ENCODE measurements at regions not wholly inside any gene's neighbourhood (a gene's known extent, or its start where the extent isn't known, plus 50 kb on each side); places are given as distances from the start of the nearest gene placed in this dataset.
A peak's percentile ranks its signal among the peaks of the same experiment; 100 is the strongest.

DNA sequence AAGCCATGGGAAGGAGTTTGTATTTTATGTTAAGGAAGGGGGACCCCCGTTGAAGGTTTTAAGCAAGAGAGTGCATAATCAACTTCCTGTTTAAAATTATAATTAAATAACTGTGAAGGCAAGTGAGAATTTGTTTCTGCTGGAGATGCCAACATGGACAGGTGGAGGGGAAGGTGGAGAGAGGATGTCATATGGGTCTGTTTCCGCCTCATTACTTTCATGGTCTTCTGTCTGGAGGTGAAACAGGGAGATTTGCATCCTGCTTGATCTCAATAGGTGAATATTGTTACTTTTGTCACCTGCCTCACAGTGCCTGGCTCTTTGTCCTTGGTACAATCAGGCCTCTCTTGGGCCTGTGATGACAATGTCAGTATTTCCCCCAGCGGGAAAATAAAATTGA is 300.6 kb upstream of the LMCD1 start:
- no peak for DNase-seq (ENCODE audit: low spot score)

DNA sequence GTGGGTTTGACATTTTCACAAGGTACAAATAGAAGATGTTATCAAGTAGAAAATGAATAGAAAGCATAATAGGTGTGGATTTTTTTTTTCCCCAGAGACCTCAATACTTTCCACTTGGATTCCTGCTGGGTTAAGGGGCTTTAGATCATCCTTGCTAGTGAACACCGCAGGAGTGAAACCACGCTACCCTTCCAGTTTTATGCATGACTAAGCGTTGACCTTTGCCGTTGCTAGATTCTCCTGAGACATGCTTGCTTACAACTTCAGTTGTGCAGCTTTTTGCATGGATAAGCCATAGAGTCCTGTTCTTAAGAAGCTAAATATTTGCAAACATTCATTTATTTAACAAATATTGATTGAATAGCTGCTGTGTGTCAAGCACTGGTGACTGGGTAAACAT is 299.7 kb upstream of the LMCD1 start:
- DNase-seq (ENCODE audit: low spot score) = no peak

DNA sequence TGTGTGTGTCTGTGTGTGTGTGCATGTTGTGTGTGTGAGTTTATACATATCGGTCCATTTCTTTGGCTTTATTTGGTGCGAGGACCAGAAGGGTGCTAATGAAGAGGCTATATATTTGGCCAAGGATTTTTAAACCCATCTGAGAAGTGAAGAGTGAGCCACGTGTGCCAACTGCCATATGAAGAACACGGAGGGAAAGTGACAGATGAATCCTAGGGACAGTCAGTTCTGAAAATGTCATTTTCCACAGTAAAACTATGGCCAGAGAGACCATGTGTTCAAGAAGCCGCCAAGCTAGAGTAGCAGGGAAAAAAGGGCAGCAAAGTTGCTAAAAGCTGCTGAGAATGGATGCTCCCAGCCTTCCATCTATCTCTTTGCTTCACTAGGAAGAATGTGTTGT is 297.3 kb upstream of the LMCD1 start:
- no peak for DNase-seq (ENCODE audit: low spot score)

DNA sequence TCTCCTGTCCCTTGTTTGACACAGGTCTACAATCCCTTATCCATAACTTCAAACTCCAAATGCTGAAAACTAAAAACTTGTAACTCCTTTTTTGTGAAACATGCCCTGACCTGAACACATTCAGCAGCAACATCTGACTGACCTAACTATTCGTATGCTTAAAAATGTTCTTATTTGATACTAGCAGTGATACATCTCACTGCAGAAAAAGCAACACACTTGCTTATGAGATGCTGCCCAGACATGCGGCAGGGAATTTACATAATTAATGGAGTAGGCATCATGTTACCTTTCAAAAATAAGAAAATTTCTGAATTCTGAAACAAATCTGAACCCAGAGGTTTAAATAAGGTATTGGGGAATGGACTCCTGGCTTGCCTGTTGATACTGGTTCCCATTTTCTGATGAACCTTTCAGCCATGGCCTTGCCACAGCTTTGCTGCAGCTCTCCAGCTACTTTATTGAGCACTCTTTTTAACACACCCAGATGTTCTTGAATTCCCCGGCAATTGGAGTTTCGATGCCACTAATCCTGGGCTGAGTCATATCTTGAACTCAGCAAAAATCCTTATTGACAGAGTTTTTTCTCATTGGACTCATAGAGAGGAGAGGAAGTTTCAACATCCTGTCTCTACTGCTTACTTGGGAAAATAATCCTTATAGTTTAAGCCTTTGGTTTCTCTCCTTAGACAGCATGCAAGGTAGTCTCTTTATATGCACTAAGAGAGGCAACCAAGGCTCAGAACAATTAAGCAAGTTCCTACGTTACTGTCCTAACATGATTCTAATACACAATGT is 296.6 kb upstream of the LMCD1 start:
- no peak for DNase-seq (ENCODE audit: low spot score)

DNA sequence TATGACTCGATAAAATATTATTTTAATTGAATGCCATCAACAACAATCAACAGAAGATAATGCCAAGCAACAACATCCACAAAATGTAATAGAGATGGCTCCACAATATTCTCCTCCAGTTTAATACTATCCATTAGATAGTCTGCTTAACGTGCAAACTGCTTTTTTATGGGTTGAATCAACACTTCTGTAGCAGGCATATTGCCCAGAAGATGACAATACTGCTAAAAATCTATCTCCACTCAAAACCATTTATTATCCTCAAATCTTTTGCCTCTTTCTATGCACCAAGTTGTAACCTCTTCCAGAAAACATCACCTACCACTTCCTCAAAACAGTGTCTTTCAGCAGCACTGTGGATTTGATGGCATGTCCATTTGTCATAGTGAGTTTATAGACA is 295.7 kb upstream of the LMCD1 start:
- no peak for DNase-seq (ENCODE audit: low spot score)

DNA sequence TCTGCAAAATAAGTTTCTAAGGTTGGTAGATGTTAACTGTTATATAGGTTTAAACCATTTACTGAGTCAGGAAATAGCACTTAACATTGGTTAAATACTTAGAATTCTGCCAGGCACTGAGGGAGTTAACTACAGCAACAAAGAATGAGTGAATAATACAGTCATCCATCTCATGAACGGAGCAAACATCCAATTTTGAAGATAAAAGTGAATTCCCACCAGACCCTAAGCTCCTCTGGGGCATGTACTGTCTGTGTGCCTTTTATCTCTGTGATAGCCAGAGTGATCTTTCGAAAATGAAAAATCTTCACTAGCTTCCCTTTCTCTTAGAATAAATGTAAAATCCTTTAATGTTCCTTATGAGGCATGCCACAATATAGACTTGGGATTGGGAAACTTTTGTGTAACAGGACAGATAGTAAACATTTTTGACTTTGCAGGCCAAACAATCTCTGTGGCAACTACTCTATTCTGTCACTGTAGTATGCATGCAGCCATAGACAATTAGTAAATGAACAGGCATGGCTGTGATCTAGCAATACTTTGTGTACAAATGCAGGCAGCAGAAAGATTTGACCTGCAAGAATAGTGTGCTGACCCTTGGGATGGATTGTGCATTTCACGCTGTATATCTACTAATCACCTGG is 294.5 kb upstream of the LMCD1 start:
- DNase-seq (ENCODE audit: low spot score) = no peak

DNA sequence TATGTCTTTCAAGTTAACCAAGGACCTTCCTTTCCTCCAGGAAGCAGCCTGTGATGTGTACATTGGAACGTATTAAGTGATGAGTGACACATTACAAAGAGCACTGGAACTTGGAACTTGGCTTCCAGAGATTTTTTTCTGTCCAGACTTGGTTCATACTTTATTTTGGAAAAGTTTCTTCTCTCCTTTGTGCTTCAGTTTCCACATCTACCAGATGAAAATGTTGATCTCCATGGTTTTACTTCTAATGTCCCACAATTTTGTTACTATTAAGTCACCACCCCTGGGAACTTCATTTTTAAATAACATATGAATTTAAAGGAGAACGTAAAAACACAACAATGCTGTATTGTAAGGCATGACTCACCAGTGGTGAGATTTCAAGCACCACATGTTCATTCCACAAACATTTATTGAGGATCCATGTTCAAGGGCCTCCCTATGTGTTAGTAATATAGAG is 290.7 kb upstream of the LMCD1 start:
- no peak for DNase-seq (ENCODE audit: low spot score)

DNA sequence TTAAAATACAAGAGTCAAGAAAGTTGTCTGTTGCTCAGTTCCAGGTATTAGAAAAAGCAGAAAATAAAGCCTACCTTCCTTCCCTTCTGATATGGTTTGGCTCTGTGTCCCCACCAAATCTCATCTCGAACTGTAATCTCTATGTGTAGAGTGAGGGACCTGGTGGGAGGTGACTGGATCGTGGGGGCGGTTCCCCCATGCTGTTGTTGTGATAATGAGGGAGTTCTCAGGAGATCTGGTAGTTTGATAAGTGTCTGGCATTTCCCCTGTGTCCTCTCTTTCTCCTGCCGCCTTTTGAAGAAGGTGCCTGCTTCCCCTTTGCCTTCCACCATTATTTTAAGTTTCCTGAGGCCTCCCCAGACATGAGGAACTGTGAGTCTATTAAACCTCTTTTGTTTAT is 288.8 kb upstream of the LMCD1 start:
- DNase-seq (ENCODE audit: low spot score) = no peak

DNA sequence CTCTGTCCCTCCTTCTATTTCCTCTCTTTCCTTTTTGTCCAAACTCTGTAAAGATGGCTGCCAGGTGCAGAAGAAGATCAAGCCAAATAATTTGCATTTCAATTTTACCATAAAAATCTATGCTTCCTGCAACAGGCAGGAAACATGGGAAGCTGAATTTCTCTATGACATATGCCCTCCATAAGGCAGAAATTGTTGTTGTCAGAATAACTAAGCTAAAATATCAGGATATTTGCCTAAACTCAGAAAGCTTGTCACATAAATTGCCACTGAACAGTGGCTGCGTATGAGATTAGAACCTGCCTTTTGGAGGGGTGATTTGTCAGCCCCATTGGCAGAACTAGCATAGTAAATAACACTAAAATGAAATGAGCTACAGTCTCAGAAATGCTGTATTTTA is 288.3 kb upstream of the LMCD1 start:
- DNase-seq (ENCODE audit: low spot score) = no peak

DNA sequence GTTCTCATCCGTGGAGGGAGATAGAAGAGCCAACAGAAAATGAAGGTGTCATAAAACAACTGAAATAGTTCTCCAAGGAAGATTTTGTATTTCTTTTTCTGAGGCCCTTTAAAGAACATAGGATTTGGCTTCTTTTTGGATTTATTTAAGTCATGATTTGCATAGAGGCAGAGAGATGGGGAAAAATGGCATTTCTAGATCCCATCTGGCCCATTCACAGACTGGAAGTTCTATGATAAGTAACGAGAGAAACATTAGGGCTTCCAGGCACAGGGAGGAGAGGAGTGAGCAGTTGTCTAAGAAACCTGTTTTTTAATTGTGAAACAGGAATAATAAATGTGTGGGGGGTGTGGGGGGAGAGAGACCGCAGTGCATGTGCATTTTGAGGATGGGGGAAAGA is 285.8 kb upstream of the LMCD1 start:
- DNase-seq (ENCODE audit: low spot score) = no peak

DNA sequence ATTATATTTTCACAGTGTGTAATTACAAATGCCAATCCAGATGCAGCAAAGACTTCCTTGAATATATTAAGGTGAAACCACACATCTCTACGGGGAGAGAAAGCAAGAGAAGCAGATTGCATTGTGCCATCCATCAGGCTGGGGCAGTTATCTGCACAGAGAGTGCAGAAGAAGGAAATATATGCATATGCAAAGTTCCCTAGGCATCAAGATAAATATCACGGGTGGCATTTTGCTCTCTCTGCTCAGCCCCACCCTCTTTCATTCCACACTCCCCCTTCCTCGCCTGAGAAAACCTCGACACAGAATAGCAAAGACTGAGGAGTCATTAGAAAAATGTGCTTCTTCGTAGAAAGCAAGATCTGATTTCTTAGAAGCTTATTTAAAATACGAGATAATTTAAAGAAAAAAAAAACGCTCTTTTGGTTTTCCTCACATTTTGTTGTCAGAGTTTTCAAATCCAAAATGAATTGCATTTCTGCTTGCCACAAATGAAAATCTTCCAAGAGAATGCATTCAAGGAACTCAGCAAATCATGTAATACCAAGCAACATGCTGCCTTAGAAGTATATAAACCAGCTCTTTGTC is 283.2 kb upstream of the LMCD1 start:
- no peak for DNase-seq (ENCODE audit: low spot score)

DNA sequence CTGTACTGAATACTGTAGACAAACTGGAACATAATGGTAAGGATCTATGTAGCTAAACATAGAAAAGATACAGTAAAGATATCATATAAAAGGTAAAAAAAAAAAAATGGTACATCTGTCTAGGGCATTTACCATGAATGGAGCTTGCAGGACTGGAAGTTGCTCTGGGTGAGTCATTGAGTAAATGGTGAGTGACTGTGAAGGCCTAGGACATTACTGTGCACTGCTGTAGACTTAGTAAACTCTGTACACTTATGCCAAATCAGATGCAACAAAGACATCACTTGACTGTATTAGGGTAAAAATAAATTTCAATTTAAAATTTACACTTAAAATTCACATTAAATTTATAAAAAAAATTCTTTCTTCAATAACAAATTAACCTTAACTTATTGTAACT is 281.3 kb upstream of the LMCD1 start:
- no peak for DNase-seq (ENCODE audit: low spot score)

DNA sequence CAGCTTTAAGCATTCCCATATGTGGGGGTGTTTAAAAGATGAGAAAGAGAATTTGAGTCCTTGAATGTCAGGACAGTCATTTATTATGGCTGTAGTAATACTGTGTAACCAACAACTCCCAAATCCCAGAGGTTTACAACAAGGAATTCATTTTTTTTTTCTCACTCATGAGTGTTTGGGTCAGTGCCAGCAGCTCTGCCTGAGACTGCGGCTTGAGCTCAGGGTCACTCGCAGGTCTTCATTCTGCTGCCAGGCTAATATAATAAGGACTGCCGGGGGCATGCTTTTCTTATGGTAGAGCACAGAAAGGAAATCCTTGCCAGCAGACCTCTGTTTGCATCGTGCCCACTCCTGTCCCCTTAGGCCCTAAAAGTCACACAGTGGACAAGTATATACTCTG is 277.9 kb upstream of the LMCD1 start:
- no peak for DNase-seq (ENCODE audit: low spot score)

DNA sequence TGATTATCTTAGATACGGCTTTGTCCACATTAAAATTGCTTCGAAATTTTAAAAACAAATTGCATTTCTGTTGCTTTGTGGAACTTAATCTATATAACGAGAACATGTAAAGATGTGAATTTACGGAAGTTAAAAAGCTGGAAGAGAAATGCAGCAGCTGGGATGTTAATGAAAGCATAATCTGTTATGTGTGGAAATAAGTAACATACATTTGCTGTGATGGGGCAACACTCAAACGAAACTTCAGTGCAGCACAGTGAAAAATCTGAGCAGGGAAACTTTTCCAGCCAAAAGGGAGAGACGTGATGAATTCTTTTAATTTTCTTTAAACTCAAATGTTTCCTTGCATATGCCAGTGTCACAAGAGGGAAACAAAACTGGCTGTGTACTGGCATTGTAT is 276.7 kb upstream of the LMCD1 start:
- DNase-seq (ENCODE audit: low spot score) = no peak

DNA sequence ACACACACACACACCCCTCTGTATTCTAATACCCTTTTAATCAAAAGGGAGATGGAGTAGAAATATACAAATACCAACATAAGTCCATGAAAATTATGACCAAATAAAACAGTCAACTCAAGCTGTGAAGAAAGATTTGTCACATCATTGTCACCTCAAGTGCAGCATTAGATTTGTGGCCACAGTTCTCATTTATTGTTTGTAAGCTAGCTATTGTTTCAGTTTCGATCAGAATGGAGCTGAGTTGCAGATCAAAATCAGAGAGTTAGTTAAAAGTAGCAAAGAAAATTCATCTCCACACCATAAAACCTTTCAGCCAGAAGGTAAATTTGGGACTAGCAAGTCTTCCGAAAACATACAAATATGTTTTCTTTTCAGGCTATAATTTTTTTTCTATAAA is 267.7 kb upstream of the LMCD1 start:
- DNase-seq (ENCODE audit: low spot score) = no peak

DNA sequence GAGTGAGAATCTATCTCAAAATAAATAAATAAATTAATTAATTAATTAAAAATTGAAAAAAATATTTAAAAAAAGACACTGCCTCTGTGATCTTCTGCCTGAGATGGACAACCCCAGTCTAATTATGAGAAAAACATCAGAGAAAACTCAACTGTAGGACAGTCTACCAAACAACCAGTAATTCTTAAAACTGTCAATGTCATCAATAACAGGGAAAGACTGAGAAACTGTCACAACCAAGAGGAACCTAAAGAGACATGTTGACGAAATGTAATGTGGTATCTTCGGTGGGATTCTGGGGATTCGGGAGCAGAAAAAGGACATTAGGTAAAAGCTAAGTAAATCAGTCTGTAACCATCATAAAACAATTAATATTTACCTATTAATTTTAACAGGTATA is 265.4 kb upstream of the LMCD1 start:
- DNase-seq (ENCODE audit: low spot score) = no peak

DNA sequence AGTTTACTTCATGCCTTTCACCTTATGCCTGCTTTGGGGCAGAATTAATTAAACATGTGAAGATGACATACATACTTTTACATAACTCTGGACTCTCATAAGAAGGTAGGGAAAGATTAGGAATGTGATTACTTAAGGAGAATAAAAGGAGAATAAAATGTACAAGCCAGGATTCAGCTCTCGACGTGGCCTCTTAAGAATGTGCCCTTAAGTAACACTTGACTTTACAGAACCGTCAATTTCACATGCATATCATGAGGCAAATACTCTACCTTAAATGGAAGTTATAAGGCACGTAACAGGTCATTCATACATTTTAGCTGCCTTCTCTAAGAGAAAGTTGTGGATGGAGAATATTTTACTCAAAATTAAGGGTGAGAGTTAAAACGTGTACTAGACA is 263.7 kb upstream of the LMCD1 start:
- DNase-seq (ENCODE audit: low spot score) = no peak

DNA sequence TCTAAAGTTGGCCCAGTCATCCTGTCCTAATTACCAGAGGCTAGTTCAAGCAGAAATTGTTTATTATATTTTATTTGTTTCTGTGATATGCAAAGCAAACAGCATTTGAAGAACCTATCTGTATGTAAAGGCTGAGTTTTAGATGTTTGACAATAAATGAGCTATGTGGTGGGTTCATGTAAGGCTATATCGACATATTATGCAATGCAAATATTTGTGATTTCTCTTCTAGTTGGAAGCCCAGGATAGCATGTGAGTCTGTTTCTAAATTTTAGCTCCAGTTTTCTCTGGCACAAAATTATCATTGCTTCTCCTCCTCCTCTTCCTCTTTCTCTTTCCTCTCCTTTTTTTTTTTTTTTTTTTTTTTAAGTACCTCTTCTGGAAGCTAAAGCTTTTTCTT is 263.2 kb upstream of the LMCD1 start:
- no peak for DNase-seq (ENCODE audit: low spot score)

DNA sequence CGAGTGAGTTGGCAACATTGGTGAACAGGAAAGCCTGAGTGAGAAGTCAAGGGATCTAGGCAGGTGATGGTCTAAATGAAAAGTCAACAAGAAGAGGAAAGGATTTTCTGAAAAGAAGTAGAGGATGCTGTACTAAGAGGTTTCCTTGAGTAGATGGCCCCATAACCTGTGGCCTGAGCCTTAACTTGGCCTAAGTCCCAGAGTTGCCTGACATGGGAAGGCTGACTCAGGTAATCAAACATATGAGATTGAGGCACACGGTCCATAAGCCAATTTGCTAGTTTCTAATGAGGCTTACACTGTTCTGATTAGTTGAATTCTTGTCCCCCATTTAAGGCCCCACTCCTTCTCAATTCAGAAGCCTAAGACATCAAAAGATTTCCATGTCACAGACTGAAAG is 262.5 kb upstream of the LMCD1 start:
- DNase-seq (ENCODE audit: low spot score) = no peak

DNA sequence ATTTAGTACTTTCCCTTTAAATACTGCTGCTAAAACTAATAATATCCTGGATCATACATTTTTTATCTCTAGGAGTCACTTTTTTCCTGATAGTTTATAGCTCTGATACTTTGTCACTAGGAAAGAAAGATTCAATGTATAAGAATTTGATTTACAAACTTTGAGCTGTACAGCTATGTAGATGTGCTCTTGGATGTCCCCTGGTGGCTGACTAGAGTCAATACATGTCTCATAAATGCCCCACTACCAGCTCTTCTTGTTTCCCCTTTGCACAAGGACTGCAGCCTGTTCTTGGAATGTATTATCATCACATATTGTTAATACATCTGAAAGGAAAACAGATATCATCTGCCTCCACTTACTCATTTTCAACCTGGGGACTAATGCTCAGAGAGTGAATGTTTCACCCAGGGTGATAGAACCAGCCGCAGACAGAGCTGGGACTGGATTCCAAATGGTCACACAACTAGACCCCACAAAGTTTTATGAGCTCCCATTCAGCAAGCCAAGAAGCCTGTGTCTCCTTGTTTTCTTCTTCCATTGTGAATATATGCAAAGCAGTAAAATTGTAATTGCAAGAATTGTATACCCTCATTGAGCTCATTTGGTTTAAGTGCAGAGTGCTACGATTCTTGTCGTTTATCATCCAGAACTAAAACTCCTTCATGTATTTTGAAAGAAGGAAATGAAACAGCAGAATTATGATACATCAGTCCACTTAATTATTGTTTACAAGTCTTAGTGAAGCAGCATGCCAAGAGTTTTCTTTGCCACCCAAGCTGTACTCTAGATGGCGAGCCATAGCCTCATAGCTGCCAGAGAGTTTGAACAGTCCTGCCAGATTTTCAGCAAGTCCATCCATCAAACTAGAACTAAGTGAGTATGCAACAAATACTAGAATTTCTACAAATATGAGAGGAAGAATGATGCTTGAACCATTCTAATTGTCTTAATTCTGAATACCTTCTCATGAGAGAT is 261.6 kb upstream of the LMCD1 start:
- DNase-seq (ENCODE audit: low spot score) = peak; percentile 16

DNA sequence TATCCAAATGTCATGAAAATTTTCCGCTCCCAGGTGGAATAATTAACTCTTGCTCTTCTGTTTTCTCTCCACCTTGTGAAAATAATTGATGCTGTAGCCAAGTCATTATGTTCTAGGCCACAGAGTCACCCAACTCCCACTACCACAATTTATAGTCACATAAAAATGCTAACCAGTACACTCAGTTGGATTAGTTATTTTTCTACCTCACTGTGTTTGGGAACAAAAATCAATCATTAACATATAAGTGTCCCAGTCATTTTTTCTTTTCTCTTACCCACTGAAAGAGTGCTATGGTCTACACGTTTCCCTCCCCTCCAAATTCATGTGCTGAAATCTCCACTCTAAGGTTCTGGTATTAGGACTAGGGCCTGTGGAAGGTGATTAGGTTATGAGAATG is 255.6 kb upstream of the LMCD1 start:
- DNase-seq (ENCODE audit: low spot score) = no peak

DNA sequence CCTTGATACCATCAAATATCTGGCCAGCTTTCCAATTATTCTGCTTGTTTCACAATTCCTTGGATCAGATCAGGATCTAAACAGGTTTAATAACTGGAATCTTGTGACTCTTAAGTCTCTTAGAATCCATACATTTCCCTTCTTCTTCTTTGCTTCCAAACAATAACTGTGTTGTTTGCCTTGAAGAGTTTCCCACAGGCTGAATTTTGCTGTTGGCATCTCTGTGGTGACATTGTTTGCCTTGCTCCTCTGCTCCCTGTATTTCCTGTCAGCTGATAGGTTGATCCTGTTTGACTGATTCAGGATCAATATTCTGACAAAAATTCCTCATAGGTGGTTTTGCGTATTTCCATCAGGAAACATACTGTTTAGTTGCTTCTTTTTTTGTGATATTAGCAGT is 248.4 kb upstream of the LMCD1 start:
- DNase-seq (ENCODE audit: low spot score) = no peak

Measured in germinal center (tissue), 1 donor.